GM19467 (cell line): ENCODE measurements at regions not wholly inside any gene's neighbourhood (a gene's known extent, or its start where the extent isn't known, plus 50 kb on each side); places are given as distances from the start of the nearest gene placed in this dataset.

Source experiments
- ATAC-seq: cut with Tn5 transposase; IDR thresholded peaks from one replicate; pipeline ENCODE4 v1.9.1; 2021; ENCODE audit warnings: mild to moderate bottlenecking, moderate library complexity; ENCODE audit not compliant: unreplicated experiment

- no peak for ATAC-seq
Measured at GRCh38 chr2:121038431-121038830, 246.6 kb downstream of the TFCP2L1 start.

GRCh38 chr2:121038891-121039616 lies 245.9 kb downstream of the TFCP2L1 start:
- ATAC-seq = no peak

GRCh38 chr2:121039679-121040078 lies 245.3 kb downstream of the TFCP2L1 start:
- no peak for ATAC-seq

GRCh38 chr2:121041516-121041915 lies 243.5 kb downstream of the TFCP2L1 start:
- no peak for ATAC-seq

GRCh38 chr2:121043061-121043826 lies 241.8 kb downstream of the TFCP2L1 start:
- no peak for ATAC-seq

GRCh38 chr2:121043827-121044222 lies 241.2 kb downstream of the TFCP2L1 start:
- ATAC-seq = no peak

- ATAC-seq = no peak
Measured at GRCh38 chr2:121044412-121044811, 240.6 kb downstream of the TFCP2L1 start.

- no peak for ATAC-seq
Measured at GRCh38 chr2:121045245-121045644, 239.8 kb downstream of the TFCP2L1 start.

- ATAC-seq = no peak
Measured at GRCh38 chr2:121046335-121046734, 238.7 kb downstream of the TFCP2L1 start.

GRCh38 chr2:121047383-121047782 lies 237.6 kb downstream of the TFCP2L1 start:
- no peak for ATAC-seq

GRCh38 chr2:121049131-121049530 lies 235.9 kb downstream of the TFCP2L1 start:
- ATAC-seq = no peak

GRCh38 chr2:121049950-121050585 lies 234.9 kb downstream of the TFCP2L1 start:
- no peak for ATAC-seq

- no peak for ATAC-seq
Measured at GRCh38 chr2:121051311-121051710, 233.7 kb downstream of the TFCP2L1 start.

- no peak for ATAC-seq
Measured at GRCh38 chr2:121052023-121052422, 233.0 kb downstream of the TFCP2L1 start.

GRCh38 chr2:121052521-121052920 lies 232.5 kb downstream of the TFCP2L1 start:
- no peak for ATAC-seq

- no peak for ATAC-seq
Measured at GRCh38 chr2:121055088-121055487, 229.9 kb downstream of the TFCP2L1 start.

GRCh38 chr2:121055501-121055900 lies 229.5 kb downstream of the TFCP2L1 start:
- no peak for ATAC-seq

GRCh38 chr2:121058852-121059558 lies 226.0 kb downstream of the TFCP2L1 start:
- no peak for ATAC-seq

- ATAC-seq = no peak
Measured at GRCh38 chr2:121059651-121060649, 225.1 kb downstream of the TFCP2L1 start.

GRCh38 chr2:121061633-121062032 lies 223.4 kb downstream of the TFCP2L1 start:
- no peak for ATAC-seq
